NCI-H748 (cell line): ENCODE measurements at regions not wholly inside any gene's neighbourhood (a gene's known extent, or its start where the extent isn't known, plus 50 kb on each side); places are given as distances from the start of the nearest gene placed in this dataset.
"Not testable (repeated sequence)": the region's sequence is repeated elsewhere in the genome, so short reads cannot be mapped to it uniquely, and the experiment has no call there.

Source experiments
- DNase-seq: peaks from one replicate; lab custom pipeline; 2025; ENCODE audit not compliant: unreplicated experiment; lab: John Stamatoyannopoulos, UW

DNA sequence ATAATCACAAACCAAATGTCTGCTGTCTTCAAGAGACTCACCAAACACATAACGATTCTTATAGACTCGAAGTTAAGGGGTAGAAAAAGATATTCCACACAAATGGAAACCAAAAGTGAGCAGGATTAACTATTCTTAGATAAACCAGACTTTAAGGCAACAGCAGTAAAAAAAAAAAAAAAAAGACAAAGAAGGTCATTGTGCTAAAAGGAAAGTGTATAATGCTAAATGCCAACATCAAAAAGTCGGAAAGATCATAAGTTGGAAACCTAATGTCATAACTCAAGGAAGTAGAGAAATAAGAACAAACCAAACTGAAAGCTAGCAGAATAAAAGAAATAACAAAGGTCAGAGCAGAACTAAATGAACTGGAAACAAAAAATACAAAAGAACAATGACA lies 714.6 kb downstream of the SEMA5A start:
- no peak for DNase-seq

DNA sequence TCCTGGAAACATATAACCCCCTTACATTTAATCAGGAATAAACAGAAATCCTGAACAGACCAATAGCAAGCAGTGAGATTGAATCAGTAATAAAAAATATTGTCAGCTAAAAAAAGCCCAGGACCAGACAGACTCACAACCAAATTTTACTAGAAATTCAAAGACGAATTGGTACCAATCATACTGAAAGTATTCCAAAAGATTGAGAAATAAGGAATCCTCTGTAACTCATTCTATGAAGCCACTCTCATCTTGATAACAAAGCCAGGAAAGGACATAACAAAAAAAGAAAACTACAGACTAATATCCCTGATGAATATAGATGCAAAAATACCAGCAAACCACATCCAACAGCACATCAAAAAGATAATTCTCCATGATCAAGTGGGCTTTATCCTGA lies 714.0 kb downstream of the SEMA5A start:
- DNase-seq = no peak

DNA sequence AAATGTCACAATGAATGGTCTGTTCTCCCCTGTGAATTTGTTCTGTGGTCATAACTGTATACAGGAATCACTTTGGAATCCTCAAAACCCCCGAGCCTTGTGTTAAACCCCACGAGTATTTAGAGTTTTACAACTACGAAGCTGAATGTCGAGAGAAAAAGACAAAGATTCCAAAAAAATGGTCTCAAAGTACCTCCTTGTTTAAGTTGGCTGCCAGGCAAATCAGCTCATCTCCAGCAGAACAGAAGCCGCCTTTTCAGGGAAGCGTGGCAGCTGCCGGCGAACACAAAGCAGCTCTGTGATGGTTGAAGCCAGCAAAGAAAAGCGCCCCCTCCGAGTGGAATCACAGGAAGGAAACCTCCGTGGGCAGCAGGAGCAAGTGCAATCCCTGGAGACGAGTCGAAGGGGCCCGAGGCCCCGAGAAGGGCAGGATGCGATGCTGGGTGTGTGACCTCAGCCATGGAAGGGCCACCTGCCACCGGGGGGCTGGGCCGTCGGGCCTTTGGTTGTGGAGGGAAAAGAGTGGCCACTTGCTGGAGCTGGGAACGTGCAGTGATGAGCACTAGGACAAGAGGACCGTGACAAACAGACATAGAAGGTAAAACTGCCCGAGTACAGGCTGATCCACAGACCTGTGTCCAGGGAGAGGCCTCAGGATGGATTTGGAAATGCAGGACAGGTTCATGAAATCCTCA lies 706.4 kb downstream of the SEMA5A start:
- DNase-seq = no peak

DNA sequence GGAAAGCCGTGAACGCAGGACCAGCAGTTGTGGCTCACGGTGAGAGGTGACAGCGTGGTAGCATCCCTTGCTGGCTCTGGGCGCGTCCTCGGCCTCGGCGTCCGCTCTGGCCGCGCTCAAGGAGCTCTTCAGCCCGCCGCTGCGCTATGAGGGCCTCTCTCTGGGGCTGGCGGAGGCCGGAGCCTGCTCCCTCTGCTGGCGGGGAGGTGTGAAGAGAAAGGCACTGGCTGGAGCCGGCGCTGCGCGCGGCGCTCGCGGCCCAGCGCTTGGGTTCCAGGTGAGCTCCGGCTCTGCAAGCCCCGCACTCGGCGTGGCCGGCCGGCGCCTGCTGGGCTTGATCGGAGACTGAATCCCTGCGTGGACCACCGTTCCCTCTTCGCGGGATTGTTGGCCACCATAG lies 705.6 kb downstream of the SEMA5A start:
- no peak for DNase-seq

DNA sequence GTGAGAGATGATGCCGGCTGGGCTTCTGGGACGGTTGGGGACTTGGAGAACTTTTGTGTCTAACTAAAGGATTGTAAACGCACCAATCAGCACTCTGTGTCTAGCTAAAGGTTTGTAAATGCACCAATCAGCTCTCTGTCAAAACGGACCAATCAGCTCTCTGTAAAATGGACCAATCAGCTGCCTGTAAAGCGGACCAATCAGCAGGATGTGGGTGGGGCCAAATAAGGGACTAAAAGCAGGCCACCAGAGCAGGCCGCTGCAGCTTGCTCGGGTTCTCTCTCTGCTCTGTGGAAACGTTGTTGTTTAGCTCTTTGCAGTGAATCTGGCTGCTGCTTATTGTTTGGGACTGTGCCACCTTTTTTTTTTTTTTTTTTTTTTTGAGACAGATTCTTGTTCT lies 705.1 kb downstream of the SEMA5A start:
- not testable (repeated sequence) for DNase-seq

DNA sequence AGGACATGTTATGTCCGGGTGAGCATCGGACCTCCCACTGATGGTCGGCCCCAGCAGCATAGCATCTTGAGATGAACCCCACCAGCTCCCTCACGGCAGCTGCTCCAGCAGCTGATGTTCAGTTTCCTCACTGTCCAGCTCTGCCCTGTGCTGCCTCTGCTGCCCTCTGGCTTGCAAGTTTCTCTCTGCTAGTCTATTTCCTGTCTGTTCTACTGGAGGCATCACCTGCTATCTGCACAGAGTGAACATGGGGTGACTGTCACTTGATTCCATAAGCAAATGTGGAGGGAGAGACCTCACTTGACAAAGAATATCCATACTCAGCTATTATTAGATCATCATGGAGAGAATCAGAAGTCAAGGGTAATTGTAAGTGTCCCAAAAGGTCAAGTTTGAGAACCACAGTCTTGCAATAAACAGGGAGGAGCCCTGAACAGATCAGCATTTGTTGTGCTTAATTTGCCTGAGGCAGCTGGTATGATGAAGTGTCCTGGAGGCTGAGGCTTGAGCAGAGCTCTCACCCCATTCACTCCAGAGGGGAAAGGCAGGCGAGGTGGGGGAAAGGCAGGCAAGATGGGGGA lies 702.8 kb downstream of the SEMA5A start:
- DNase-seq = peak; percentile 98

DNA sequence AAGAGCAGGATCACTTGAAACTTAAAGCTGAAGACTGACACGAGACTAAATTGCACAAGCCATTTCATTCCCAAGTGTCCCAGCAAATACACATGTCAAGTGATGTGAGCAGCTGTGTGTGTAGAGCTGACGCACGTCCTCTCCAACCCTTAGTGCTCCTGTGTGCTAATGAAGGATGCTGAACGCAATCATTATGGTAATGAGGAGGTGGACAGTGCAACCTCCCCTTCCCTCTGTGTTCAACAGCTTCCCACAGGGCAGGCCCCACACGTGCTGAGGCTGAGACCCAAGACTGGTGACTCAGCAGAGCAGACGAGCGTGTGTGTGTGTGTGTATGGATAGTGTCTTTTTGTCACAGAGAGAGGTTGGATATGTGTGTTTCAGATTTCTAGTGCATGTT lies 702.1 kb downstream of the SEMA5A start:
- DNase-seq = peak; percentile 94

DNA sequence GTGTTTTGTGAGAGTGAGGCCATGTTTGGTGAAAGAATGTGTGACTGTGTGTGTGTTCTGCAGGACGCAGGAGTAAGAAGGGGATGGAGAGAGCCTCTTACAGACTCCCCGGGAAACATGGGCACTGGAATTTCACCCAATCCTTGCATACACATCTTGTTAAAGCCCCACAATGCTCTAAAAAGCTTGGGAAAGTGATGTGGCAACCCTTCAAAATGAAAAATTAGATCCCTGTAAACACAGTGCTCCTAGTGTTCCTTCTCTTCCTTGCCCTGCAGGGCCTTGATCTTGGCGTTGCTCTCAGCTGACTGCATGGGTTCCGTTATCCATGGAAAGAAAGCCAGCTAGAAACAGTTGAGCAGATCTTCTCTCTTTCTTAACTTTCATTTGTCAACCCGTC lies 701.7 kb downstream of the SEMA5A start:
- no peak for DNase-seq

DNA sequence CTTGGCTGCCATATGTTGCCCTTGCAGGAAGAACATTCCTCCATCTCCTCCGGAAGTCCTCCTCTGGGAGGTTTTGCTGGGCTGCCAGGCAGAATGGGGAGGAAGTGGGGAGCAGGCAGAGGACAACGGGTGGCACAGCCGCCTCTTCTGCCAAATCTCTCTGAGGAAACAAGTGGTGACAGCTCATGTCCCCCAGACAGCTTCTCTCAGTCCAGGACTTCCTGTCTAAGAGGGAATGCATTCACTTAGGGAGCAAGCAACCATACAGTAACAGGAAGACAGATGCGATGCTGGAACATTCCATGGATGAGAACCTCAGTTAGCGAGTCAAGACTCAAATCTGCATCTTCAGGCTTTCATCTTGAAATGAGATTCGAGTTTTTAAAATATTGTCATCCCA lies 701.0 kb downstream of the SEMA5A start:
- no peak for DNase-seq

DNA sequence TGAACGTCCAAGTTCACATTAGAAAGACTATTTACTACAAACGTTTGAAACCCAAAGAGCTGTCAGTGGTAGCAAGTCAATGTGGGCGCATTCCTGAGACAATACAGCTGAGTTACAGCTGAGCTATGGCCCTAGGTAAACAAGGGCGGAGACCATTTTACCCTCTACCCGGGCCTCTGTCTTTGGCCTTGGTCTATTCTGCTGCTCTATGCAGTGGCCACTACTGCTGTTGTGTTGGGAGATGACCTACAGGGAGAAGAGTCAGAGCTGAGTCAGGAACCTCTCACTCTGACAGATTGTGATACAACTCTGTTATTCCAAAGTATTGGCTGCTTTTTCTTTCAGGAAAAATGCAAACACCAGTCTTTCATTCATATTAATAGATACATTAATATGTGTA lies 700.6 kb downstream of the SEMA5A start:
- peak; percentile 59 for DNase-seq

DNA sequence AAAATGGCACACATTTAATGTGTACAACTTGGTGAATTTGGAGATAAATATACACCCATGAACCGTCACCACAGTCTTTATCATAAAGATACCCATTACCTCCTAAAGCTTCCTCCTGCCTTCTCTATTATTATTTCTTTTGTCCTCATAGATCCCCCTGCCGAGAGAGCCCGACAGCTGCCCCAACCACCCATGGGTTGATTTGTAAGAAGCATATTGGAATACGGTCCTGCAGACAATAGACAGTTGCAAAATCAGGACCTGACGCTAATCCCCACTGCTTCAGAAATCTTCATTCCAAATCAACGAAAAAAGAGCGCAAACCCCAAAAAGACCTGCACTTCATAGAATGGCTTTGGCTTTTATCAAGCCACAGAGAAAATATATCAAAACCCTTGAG lies 697.5 kb downstream of the SEMA5A start:
- peak; percentile 88 for DNase-seq

DNA sequence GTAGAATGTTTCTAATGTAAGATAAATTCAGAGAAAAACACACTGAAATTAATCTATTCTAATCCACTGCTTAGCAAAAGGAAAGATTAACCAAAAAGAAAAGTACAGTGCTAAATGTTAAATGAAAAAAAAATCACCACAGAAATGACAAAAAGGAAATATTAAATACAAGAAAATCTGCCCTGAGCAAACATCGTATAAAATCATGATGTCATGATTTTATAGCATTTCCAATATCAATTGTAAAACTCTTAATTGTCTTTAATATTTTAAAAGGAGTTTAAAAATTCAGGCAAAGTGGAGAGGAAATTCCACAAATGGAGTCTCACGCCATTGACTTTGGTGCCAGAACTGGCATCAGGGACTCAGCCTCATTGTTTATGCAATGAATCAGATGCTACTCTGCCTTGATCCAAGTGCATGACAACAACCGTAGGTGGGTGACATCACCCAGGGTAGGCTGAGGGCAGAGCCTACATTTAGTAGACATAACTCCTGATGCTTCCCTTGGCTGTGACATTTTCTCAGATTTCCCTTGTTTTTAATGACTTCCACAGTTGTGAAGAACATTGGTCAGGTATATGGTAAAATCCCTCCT lies 696.8 kb downstream of the SEMA5A start:
- DNase-seq = peak; percentile 34

DNA sequence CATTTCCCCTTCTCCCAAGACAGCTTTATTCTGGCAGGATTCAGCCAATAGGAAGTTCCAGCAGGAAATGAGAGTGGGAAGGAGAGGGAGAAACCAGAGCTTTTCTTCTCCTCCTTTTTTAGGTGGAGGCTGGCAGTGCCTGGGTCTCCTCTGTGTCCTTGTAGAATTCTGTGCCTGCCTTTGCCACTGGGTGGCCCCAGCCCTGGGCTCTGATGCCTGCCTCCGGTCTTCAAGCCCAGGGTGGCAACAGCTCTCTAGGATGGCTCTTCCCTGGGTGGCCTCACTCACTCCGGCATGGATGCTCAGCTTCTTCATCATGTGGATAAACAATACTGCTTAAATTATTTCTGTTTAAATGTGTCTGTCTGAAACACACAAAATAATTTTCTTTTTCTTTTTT lies 694.8 kb downstream of the SEMA5A start:
- DNase-seq = peak; percentile 37

DNA sequence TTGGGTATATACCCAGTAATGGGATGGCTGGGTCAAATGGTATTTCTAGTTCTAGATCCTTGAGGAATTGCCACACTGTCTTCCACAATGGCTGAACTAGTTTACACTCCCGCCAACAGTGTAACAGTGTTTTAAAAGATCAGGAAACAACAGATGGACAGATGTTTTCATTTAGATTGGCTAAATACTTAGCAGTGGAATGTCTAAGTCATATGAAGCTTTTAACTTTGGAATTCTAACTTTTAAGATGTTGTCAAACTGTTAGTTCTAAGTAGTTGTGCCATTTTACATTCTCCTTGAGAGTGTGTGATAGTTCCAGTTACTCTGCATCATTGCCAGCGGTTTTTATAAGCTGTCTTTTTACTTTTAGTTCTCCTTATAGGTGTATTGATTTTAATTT lies 688.8 kb downstream of the SEMA5A start:
- DNase-seq = no peak

DNA sequence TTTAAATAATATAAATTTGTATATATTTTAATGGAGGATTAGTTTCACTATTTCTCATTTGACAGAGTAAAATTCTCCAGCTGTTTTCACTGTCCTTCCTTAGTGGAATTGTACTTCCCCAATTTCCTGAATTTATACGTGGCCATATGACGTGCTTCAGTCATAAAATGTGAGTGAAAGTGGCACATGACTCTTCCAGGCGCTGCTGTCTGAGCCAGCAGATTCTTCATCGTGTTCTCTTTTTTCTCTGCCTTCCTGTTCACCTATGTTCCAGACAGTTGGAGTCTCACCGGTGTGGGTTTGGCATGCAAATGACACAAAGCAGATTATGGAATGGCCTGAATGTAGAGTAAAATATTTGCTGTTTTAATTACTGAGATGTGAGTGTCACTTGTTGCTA lies 684.1 kb downstream of the SEMA5A start:
- DNase-seq = no peak

DNA sequence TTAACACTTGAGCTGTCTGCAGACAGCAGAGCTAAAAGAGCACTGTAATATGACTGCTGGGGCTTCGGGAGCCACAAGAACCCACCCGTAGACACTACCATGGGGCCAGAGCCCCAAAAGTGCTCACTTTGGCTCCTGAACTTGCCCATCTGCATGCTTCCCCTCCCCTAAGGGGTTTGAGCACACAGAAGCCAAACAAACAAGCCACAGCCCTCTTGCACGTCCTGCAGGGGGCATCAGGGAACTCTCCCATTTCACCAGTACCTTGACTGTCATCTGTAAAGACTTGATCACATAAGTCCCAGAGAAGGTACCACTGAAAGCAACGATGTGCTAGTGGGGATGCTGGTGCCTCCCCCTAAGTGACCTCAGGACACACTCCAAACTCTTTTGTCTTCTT lies 681.8 kb downstream of the SEMA5A start:
- peak; percentile 68 for DNase-seq

DNA sequence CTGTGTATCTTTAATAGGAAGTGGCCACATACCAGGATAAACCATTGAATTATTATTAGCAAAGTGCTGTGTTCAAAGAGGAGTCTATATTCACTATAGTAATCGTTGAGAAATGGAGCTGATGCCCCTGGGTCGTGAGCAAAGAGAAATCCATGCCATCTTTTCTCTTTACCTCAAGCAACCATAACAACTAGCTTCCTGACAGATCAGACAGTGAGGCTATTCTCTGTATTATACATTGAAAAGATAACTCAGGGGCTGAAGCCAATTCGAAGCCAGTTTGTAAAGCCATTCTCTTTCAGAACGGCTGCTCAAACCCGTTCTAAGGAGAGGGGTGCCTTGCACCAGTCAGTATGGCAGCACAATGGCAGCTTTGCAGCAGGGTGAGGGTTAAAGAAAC lies 680.6 kb downstream of the SEMA5A start:
- no peak for DNase-seq

DNA sequence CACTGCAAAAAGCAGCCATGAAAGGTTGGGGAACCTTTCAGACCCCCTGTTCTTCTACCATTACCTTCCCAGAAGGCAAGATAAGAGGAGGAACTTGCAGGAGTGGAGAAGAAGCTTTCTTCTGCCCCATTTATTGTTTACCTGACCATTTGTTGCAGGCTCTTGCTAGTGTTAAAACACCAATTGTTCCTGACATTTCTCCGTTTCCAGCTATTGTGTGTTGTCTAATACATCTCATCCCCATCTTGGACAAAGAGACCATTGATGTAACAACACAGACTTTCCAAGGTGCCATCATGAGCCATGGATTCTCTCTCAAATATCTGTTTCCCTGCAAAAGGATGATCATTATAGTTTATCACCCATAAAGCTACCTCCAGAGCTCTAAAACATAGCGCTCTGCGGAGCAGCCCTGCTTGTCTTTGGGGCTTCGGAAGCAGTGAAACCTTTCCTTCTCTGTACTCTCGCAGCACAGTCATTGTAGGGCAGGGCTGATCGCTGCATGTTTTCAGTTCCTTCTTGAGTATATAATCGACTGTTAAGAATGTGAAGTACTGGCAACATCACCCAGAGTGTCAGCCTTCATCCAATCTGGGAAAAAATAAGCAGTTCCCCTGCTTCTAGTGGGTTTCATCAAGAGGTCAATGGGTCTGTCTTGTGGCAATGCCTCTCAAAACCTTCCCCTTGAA lies 680.0 kb downstream of the SEMA5A start:
- no peak for DNase-seq

DNA sequence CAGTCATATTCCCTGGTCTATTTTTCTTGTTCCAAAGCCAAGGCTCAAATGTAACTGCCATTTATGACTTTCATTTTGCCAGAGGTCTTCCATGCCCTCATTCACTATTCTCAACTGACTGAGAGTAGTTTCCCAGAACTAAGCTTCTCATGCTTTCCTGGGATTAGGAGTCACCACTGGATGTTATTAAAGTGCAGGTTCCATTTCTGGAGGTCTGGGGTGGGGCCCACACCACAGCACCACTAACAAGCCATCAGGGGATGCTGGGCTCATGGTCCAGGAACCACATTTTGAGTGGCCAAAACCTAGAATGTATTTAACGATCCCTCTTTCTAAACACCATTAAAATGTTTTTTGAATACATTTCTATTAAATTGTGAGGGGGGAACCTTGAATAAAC lies 677.6 kb downstream of the SEMA5A start:
- no peak for DNase-seq

DNA sequence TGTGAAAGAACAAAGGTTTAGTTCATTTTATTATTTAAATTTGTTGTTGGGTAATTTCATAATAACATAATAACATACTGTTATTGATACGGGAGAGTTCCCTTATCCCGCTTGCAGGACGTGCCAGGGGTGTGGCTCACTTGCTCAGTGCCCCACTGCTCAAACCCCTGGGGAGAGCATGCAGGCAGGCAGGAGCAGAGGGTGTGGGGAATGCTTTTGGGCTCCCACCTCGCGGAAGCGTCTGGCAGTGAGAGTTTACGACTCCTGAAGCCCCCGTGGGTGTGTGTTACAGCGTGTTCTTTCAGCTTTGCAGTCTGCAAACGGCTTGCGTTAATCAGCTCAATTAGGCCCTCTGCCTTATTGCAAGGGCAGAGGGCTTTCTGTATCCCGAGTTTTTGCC lies 675.9 kb downstream of the SEMA5A start:
- DNase-seq = peak; percentile 55

DNA sequence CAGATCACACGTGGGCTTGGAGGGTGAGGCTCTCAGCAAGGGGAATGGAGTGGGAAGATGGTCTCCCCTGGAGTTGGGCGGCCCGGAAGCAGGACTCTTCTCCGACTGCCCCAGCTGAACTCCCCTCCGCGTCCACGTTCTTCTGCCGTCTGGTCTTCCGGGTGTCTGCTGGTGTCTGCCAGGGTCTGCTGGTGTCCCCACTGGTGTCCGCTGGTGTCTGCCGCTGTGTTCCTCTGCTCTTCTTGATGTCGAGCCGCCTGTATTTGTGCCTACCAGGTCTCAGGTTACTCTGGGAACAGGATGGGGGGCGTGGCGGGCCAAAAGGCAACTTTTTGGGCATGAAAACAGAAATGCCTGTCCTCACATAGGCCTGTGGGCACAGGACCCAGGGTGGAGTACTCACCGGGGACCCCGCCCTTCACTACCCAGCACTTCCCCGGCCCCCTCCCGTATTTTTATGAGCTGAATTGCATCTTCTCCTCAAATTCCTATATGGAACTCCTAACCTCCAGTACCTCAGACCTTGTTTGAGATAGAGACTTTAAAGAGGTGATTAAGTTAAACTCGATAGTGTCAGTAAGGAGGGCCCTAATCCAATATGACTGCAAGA lies 675.4 kb downstream of the SEMA5A start:
- DNase-seq = no peak

DNA sequence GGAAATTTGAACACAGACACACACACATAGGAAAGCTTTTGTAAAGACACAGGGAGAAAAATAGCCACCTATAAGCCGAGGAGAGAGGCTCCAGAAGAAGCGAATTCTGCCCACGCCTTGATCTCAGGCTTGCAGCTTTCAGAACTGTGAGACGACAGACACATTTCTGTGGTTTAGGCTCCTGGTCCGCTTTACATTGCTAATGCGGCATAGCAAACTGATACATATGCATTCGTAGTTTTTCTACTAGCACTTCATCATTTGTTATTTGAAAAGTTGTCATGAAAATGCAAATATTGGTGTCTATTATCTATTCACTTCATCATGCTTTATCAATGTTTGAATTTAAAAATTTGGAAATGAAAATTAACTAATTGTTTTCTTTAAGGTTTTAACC lies 674.9 kb downstream of the SEMA5A start:
- DNase-seq = no peak
